GM12878 (cell line): ENCODE measurements at regions not wholly inside any gene's neighbourhood (a gene's known extent, or its start where the extent isn't known, plus 50 kb on each side); places are given as distances from the start of the nearest gene placed in this dataset.

Experiments
- CEBPB ChIP-seq, 2 experiments: fragments of 150-350 bp in 1 of 2; IDR thresholded peaks; 2 replicates each; pipeline ENCODE4 v1.6.1; 2012 to 2014; ENCODE audit warnings: low read depth in 2 of 2, low read length in 2 of 2, borderline replicate concordance in 1 of 2, inconsistent platforms in 1 of 2
- EGR1 ChIP-seq, 2 experiments: IDR thresholded peaks; 1 replicate in 1 of 2; 2 replicates in 1 of 2; pipeline ENCODE4 v1.6.1; 2011 to 2012; ENCODE audit warnings: low read depth in 2 of 2, low read length in 2 of 2, borderline replicate concordance in 1 of 2, mild to moderate bottlenecking in 1 of 2, moderate library complexity in 1 of 2
- IRF3 ChIP-seq: fragments of 450-650 bp; IDR thresholded peaks from 2 replicates; pipeline ENCODE4 v1.6.1; 2014; ENCODE audit warnings: mild to moderate bottlenecking
- NRF1 ChIP-seq: conservative IDR thresholded peaks from 2 replicates; pipeline ENCODE4 v1.6.1; 2011; ENCODE audit warnings: mild to moderate bottlenecking, low read depth, low read length, improper control_type of control experiment
- SREBF2 ChIP-seq: IDR thresholded peaks from 2 replicates; pipeline ENCODE4 v1.6.1; 2012; ENCODE audit warnings: mild to moderate bottlenecking, low read length

GRCh38 chr10:33412241-33412640 is 77.8 kb upstream of the NRP1 start:
- TF ChIP-seq SREBF2: no peak
- TF ChIP-seq IRF3: no peak
- TF ChIP-seq NRF1: no peak
- no peak for TF ChIP-seq EGR1 (IDR thresholded peaks at IDR 0.05; ENCODE audit: borderline replicate concordance in 1 of 2, low read depth in 2 of 2, low read length in 2 of 2)
- no peak for TF ChIP-seq CEBPB (IDR thresholded peaks at IDR 0.05; ENCODE audit: borderline replicate concordance in 1 of 2, low read depth in 2 of 2, low read length in 2 of 2)
